Spleen (tissue), 11 donors: ENCODE measurements at regions not wholly inside any gene's neighbourhood (a gene's known extent, or its start where the extent isn't known, plus 50 kb on each side); places are given as distances from the start of the nearest gene placed in this dataset.

Experiments
- DNase-seq: peaks from one replicate; pipeline ENCODE4 v3.0.0-alpha.2; 2020
- H3K27ac ChIP-seq, 8 donors: fragments of 200-600 bp; sonication (generic) in 7 of 8; 1 replicate in 4 of 8; 2 replicates in 4 of 8; pipeline versions ENCODE4 v1.5.0 to v1.8.0; 2016 to 2021; ENCODE audit warnings: inconsistent platforms in 4 of 8, mild to moderate bottlenecking in 4 of 8, moderate library complexity in 1 of 8
- H3K27me3 ChIP-seq, 7 donors: fragments of 200-600 bp; sonication (generic) in 6 of 7; replicated peaks in 1 of 7; 1 replicate in 4 of 7; 2 replicates in 3 of 7; pipeline versions ENCODE4 v1.5.0 to v1.8.0; 2016 to 2021; ENCODE audit warnings: inconsistent platforms in 3 of 7, mild to moderate bottlenecking in 1 of 7
- H3K36me3 ChIP-seq, 6 donors: fragments of 200-600 bp; sonication (generic) in 5 of 6; 1 replicate in 4 of 6; 2 replicates in 2 of 6; pipeline versions ENCODE4 v1.5.0 to v1.8.0; 2016 to 2021; ENCODE audit warnings: inconsistent platforms in 2 of 6
- H3K4me1 ChIP-seq, 6 donors: fragments of 200-600 bp; sonication (generic) in 5 of 6; 1 replicate in 3 of 6; 2 replicates in 3 of 6; pipeline versions ENCODE4 v1.5.0 to v1.8.0; 2016 to 2021; ENCODE audit warnings: inconsistent platforms in 3 of 6
- H3K4me3 ChIP-seq, 8 donors: fragments of 200-600 bp; sonication (generic) in 7 of 8; 1 replicate in 4 of 8; 2 replicates in 4 of 8; pipeline versions ENCODE4 v1.5.0 to v1.8.0; 2016 to 2021; ENCODE audit warnings: inconsistent platforms in 4 of 8, mild to moderate bottlenecking in 4 of 8, moderate library complexity in 2 of 8
- H3K9me3 ChIP-seq, 8 donors: fragments of 200-600 bp; sonication (generic) in 7 of 8; 1 replicate in 4 of 8; 2 replicates in 4 of 8; pipeline versions ENCODE4 v1.5.0 to v1.8.0; 2016 to 2021; ENCODE audit warnings: inconsistent platforms in 4 of 8
- POLR2A ChIP-seq, 3 donors: fragments of 450-650 bp; IDR thresholded peaks; one replicate each; pipeline ENCODE4 v1.5.1; 2017; ENCODE audit warnings: antibody characterized with exemption in 3 of 3, mild to moderate bottlenecking in 1 of 3
- POLR2AphosphoS5 ChIP-seq, 3 donors: sonication (generic); formaldehyde crosslinking; IDR thresholded peaks; one replicate each; pipeline ENCODE4 v1.5.1; 2017; ENCODE audit warnings: antibody characterized with exemption in 3 of 3
- WGBS, 5 donors: extraction: QIAGEN DNeasy Blood & Tissue Kit in 3 of 5; methylation state at CpG; one replicate each; pipeline versions ENCODE4 v1.1.5 to v1.1.7; 2013 to 2018; 5-methylcytosine and 5-hydroxymethylcytosine counted together
- intact Hi-C: fragments of 100-400 bp; cut with DNase I; formaldehyde crosslinking; loops from one replicate; pipeline ENCODE4 v1.15.0; 2023; ENCODE audit warnings: low total_unique reads
- TF ChIP-seq, protein P1 (sequence below), 11 experiments: fragments of 200-600 bp in 7 of 11; fragments of 450-650 bp in 4 of 11; sonication (generic) in 4 of 11; IDR thresholded peaks in 8 of 11; conservative IDR thresholded peaks in 3 of 11; 1 replicate in 7 of 11; 2 replicates in 4 of 11; pipeline versions ENCODE4 v1.4.0 to v1.8.0; 2016 to 2021; ENCODE audit warnings: antibody characterized with exemption in 11 of 11, inconsistent platforms in 4 of 11, mild to moderate bottlenecking in 1 of 11
- donor health status: healthy with polysubstance abuse.
- donor health status: DM: no; HTN: no; CAD: no; lungs with moderate emphysema.
- donor health status: DM: no; HTN: no; CAD: no.
- donor health status: Bipolar disorder and iron deficiency.
- donor health status: healthy.
- donor health status: DM: no; HTN: no; CAD: no.
- donor health status: DM: yes; HTN: yes; CAD: no.

DNA sequence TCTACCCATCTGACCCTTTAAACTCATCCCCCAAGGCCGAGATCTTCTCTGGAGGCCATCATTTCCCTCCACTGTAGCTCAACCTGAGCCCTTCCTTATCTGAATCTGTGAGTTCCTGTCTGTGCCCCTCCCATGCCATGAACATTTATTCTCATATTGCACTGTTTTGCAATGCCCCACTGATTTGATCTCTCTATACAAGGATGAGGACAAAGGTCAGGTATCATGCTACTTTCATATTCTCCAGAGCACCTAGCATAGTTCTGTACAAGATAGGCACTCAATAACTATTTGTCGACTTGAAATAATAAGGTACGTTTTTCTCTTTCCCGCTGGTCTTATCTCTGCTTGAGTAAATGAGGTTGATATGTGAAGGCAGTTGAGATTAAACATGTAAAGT, 135.5 kb downstream of the KLF5 start:
- Histone ChIP-seq H3K36me3 (no peaks in the 10 kb centered on the region), H3K4me1 (no peaks in the 10 kb centered on the region), H3K4me3 (no peak overlapping the region), H3K9me3 (no peaks in the 10 kb centered on the region), H3K27ac (no peak overlapping the region), H3K27me3 (no peaks in the 10 kb centered on the region)
- WGBS, 5 donors = 69 to 84% (median 82%) methylated on average over 4 of the region's 4 CpGs
- intact Hi-C loops = no loop called here
- DNase-seq = no peak
- TF ChIP-seq, protein P1, sequence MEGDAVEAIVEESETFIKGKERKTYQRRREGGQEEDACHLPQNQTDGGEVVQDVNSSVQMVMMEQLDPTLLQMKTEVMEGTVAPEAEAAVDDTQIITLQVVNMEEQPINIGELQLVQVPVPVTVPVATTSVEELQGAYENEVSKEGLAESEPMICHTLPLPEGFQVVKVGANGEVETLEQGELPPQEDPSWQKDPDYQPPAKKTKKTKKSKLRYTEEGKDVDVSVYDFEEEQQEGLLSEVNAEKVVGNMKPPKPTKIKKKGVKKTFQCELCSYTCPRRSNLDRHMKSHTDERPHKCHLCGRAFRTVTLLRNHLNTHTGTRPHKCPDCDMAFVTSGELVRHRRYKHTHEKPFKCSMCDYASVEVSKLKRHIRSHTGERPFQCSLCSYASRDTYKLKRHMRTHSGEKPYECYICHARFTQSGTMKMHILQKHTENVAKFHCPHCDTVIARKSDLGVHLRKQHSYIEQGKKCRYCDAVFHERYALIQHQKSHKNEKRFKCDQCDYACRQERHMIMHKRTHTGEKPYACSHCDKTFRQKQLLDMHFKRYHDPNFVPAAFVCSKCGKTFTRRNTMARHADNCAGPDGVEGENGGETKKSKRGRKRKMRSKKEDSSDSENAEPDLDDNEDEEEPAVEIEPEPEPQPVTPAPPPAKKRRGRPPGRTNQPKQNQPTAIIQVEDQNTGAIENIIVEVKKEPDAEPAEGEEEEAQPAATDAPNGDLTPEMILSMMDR (IDR thresholded peaks at IDR 0.05 in 8 of 11, conservative IDR thresholded peaks at IDR 0.05 in 3 of 11) = no peak
- TF ChIP-seq POLR2AphosphoS5 (IDR thresholded peaks at IDR 0.05) (no peak), POLR2A (IDR thresholded peaks at IDR 0.05) (no peak)

DNA sequence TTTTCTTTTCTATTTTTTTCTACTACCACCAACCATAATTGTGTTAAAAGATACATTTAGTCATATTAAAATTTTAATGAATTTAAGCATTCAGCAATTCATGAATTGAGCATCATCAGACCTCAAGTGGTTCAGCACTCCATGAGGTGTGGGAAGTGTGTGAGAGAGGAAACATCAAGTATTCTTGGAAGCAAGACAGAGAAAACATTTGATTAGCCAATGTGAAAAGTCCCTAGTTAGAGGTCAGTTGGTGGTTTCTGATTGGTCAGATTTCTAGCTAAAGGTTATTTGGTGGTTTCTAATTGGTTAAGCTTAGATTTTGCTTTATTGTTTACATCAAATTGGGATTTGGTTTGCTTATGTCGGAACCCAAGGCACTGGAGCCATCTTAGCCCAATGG, 134.7 kb downstream of the KLF5 start:
- H3K27me3 ChIP-seq = no peaks in the 10 kb centered on the region
- no peaks in the 10 kb centered on the region for H3K36me3 ChIP-seq
- WGBS, 5 donors = 88 to 100% (median 97%) methylated on average over 1 of the region's 1 CpG
- no peaks in the 10 kb centered on the region for H3K4me1 ChIP-seq
- TF ChIP-seq POLR2A (IDR thresholded peaks at IDR 0.05) (no peak), POLR2AphosphoS5 (IDR thresholded peaks at IDR 0.05) (no peak)
- TF ChIP-seq, protein P1 (IDR thresholded peaks at IDR 0.05 in 8 of 11, conservative IDR thresholded peaks at IDR 0.05 in 3 of 11) = no peak
- intact Hi-C loops = no loop called here
- no peak for DNase-seq
- no peaks in the 10 kb centered on the region for H3K9me3 ChIP-seq
- no peak overlapping the region for H3K4me3 ChIP-seq
- no peak overlapping the region for H3K27ac ChIP-seq

DNA sequence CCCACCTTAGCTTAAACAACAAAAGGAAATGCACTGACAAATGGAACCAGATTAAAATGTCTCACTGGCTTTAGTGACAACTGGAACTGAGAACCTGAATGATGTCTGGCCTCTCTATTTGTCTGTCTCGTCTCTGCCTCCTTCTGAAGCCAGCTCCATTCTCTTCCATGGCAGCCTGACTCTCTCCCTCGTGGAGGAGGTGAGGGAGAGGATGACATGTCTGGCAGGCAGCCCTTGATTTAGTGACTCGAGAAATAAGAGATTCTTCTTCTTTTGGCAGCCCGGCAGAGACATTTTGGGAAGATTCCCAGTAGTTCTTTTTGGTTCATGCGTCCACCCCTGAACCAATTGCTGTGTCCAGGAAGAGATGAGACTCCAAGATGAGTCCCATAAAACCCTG, 131.7 kb downstream of the KLF5 start:
- Histone ChIP-seq H3K4me3 (no peak overlapping the region), H3K4me1 (no peaks in the 10 kb centered on the region), H3K27me3 (no peaks in the 10 kb centered on the region), H3K36me3 (no peaks in the 10 kb centered on the region), H3K9me3 (no peaks in the 10 kb centered on the region), H3K27ac (no peak overlapping the region)
- DNase-seq = no peak
- 44 to 72% (median 53%) methylated on average over 5 of the region's 5 CpGs for WGBS, 5 donors
- TF ChIP-seq, protein P1 (IDR thresholded peaks at IDR 0.05 in 8 of 11, conservative IDR thresholded peaks at IDR 0.05 in 3 of 11) = no peak
- TF ChIP-seq POLR2A (IDR thresholded peaks at IDR 0.05) (no peak), POLR2AphosphoS5 (IDR thresholded peaks at IDR 0.05) (no peak)
- intact Hi-C loops = no loop called here

DNA sequence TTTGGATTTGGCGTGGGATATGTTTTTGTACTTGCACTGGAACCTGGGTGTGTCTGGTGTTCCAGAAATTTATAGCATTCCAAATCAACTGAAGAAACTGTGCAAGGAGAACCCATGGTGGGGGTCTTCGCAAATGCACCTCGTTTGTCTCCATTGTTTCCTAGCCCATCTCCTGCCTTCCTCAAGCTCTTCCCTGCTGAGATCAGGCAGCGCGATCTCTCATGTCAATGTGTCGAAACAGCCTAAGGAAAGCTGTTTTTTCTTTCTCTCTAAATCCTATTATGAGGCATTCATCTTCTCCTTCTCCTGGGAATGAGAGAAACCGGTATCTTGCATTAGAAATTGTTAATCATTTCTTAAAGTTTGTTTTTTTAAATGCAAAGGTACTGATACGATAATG, 131.0 kb downstream of the KLF5 start:
- Histone ChIP-seq H3K27me3 (no peaks in the 10 kb centered on the region), H3K27ac (no peak overlapping the region), H3K4me1 (no peaks in the 10 kb centered on the region), H3K4me3 (no peak overlapping the region), H3K36me3 (no peaks in the 10 kb centered on the region), H3K9me3 (no peaks in the 10 kb centered on the region)
- intact Hi-C loops = no loop called here
- TF ChIP-seq POLR2AphosphoS5 (IDR thresholded peaks at IDR 0.05) (no peak), POLR2A (IDR thresholded peaks at IDR 0.05) (no peak)
- TF ChIP-seq, protein P1 (IDR thresholded peaks at IDR 0.05 in 8 of 11, conservative IDR thresholded peaks at IDR 0.05 in 3 of 11) = no peak
- 75 to 85% (median 82%) methylated on average over 8 of the region's 8 CpGs for WGBS, 5 donors
- no peak for DNase-seq
